HCT116 (cell line): ENCODE measurements at regions not wholly inside any gene's neighbourhood (a gene's known extent, or its start where the extent isn't known, plus 50 kb on each side); places are given as distances from the start of the nearest gene placed in this dataset.

Source experiments
- ATAC-seq: fragments of 200-7000 bp; cut with Tn5 transposase; 2 replicates; pipeline ENCODE4 v1.9.1; 2020; ENCODE audit warnings: mild to moderate bottlenecking, moderate library complexity
- BruUV-seq: library from RNA; stranded (reverse); fragments of 400-500 nt; replicated peaks from 2 replicates; lab custom pipeline; 2021; lab: Mats Ljungman, UMichigan
- CTCF ChIA-PET: fragments of 300-600 bp; sonication (Branson Sonifier 250); formaldehyde crosslinking; loops from one replicate; lab custom pipeline; 2021; ENCODE audit warnings: antibody characterized with exemption; lab: Charles Lee
- POLR2A ChIA-PET: fragments of 300-600, 350-600 bp; sonication (Branson Sonifier 250); formaldehyde crosslinking; loops from one replicate; lab custom pipeline; 2021; ENCODE audit warnings: antibody characterized with exemption; lab: Charles Lee
- RAD21 ChIA-PET, 2 experiments: fragments of 300-600 bp; sonication (Branson Sonifier 250); formaldehyde crosslinking; loops; one replicate each; lab custom pipeline; 2023; ENCODE audit warnings: low total read pairs in 2 of 2; ENCODE audit not compliant: uncharacterized antibody in 2 of 2, unreplicated experiment in 2 of 2, low non-redundant PET in 1 of 2; lab: Charles Lee
- DNase-seq: peaks from one replicate; pipeline ENCODE4 v3.0.0-alpha.2; 2010; ENCODE audit warnings: low read depth, low spot score
- H2AFZ ChIP-seq: fragments of 200-600 bp; shearing (Covaris generic), sonication (generic); 2 replicates; pipeline ENCODE4 v1.6.1; 2017; ENCODE audit warnings: low read depth, mixed run types, mixed read lengths, antibody characterized with exemption, low read length; ENCODE audit not compliant: poor library complexity, severe bottlenecking
- H3K27ac ChIP-seq: 2 replicates; pipeline ENCODE4 v1.5.1; 2012; ENCODE audit warnings: low read depth, low read length
- H3K27me3 ChIP-seq: fragments of 200-600 bp; sonication (generic); 2 replicates; pipeline ENCODE4 v1.6.1; 2016; ENCODE audit warnings: mixed run types, low read length, mixed read lengths; ENCODE audit not compliant: insufficient read depth
- H3K36me3 ChIP-seq, 2 experiments: fragments of 200-500 bp in 1 of 2; fragments of 200-600 bp in 1 of 2; sonication (Bioruptor generic) in 1 of 2; sonication (generic) in 1 of 2; 2 replicates each; pipeline versions ENCODE4 v1.5.1 to v1.6.1; 2014 to 2016; ENCODE audit warnings: low read length in 2 of 2, inconsistent platforms in 1 of 2, mixed read lengths in 1 of 2, mixed run types in 1 of 2; ENCODE audit not compliant: insufficient read depth in 2 of 2, control insufficient read depth in 1 of 2
- H3K4me1 ChIP-seq, 2 experiments: fragments of 200-600 bp in 1 of 2; sonication (generic) in 1 of 2; 2 replicates each; pipeline versions ENCODE4 v1.5.1 to v1.6.1; 2012 to 2017; ENCODE audit warnings: low read length in 2 of 2, inconsistent platforms in 1 of 2, mild to moderate bottlenecking in 1 of 2, mixed read lengths in 1 of 2, mixed run types in 1 of 2, moderate library complexity in 1 of 2; ENCODE audit not compliant: insufficient read depth in 2 of 2, control insufficient read depth in 1 of 2
- H3K4me2 ChIP-seq: fragments of 200-600 bp; sonication (generic); 2 replicates; pipeline ENCODE4 v1.6.1; 2017; ENCODE audit warnings: mixed run types, low read length, mixed read lengths
- H3K4me3 ChIP-seq, 2 experiments: fragments of 200-600 bp in 1 of 2; sonication (generic) in 1 of 2; replicated peaks in 1 of 2; 2 replicates each; pipeline ENCODE4 v1.5.1; 2011 to 2016; ENCODE audit warnings: low read length in 2 of 2, control low read depth in 1 of 2, low read depth in 1 of 2, mild to moderate bottlenecking in 1 of 2, mixed read lengths in 1 of 2, mixed run types in 1 of 2
- H3K79me2 ChIP-seq: fragments of 200-600 bp; sonication (generic); 2 replicates; pipeline ENCODE4 v1.6.1; 2017; ENCODE audit warnings: mild to moderate bottlenecking, mixed run types, low read length, moderate library complexity, mixed read lengths; ENCODE audit not compliant: insufficient read depth
- H3K9ac ChIP-seq: fragments of 200-600 bp; sonication (generic); 2 replicates; pipeline ENCODE4 v1.6.1; 2016; ENCODE audit warnings: low read length, mixed read lengths
- H3K9me2 ChIP-seq: fragments of 200-600 bp; sonication (generic), shearing (Covaris generic); 2 replicates; pipeline ENCODE4 v1.6.1; 2017; ENCODE audit warnings: mixed run types, mild to moderate bottlenecking, moderate library complexity; ENCODE audit not compliant: insufficient read depth
- H3K9me3 ChIP-seq, 2 experiments: fragments of 200-500 bp in 1 of 2; fragments of 200-600 bp in 1 of 2; sonication (Bioruptor generic) in 1 of 2; sonication (generic) in 1 of 2; 2 replicates each; pipeline ENCODE4 v1.6.1; 2014 to 2017; ENCODE audit warnings: low read length in 2 of 2, mixed read lengths in 2 of 2, inconsistent platforms in 1 of 2, low read depth in 1 of 2, mild to moderate bottlenecking in 1 of 2, mixed run types in 1 of 2, moderate library complexity in 1 of 2; ENCODE audit not compliant: control insufficient read depth in 1 of 2, insufficient read depth in 1 of 2
- H4K20me1 ChIP-seq: fragments of 200-600 bp; sonication (generic), shearing (Covaris generic); 2 replicates; pipeline ENCODE4 v1.6.1; 2017; ENCODE audit warnings: mixed run types, mild to moderate bottlenecking, moderate library complexity; ENCODE audit not compliant: insufficient read depth
- CBX3 ChIP-seq: IDR thresholded peaks from 2 replicates; pipeline ENCODE4 v1.6.1; 2012; ENCODE audit warnings: low read depth
- EGR1 ChIP-seq: IDR thresholded peaks from 2 replicates; pipeline ENCODE4 v1.6.1; 2012; ENCODE audit warnings: low read depth
- EZH2 ChIP-seq: fragments of 200-600 bp; sonication (generic); IDR thresholded peaks from 2 replicates; pipeline ENCODE4 v1.6.1; 2017; ENCODE audit warnings: antibody characterized with exemption, mixed run types
- EZH2phosphoT487 ChIP-seq: fragments of 200-600 bp; IDR thresholded peaks from 2 replicates; pipeline ENCODE4 v1.6.1; 2018; ENCODE audit warnings: antibody characterized with exemption, borderline replicate concordance
- FOSL1 ChIP-seq: IDR thresholded peaks from 2 replicates; pipeline ENCODE4 v1.6.1; 2012; ENCODE audit warnings: low read depth
- POLR2AphosphoS5 ChIP-seq: IDR thresholded peaks from 2 replicates; pipeline ENCODE4 v1.6.1; 2011; ENCODE audit warnings: mild to moderate bottlenecking, low read depth, low read length, moderate library complexity
- SP1 ChIP-seq: IDR thresholded peaks from 2 replicates; pipeline ENCODE4 v1.6.1; 2012; ENCODE audit warnings: low read depth
- TCF7L2 ChIP-seq: IDR thresholded peaks from 2 replicates; pipeline ENCODE4 v1.7.0; 2011; ENCODE audit warnings: borderline replicate concordance, inconsistent platforms; ENCODE audit not compliant: insufficient read depth, insufficient read length; ENCODE audit errors: extremely low read depth
- ZNF274 ChIP-seq: fragments of 200-500 bp; sonication (Bioruptor generic); IDR thresholded peaks from 2 replicates; pipeline ENCODE4 v1.6.1; 2014; ENCODE audit warnings: mild to moderate bottlenecking, low read depth, low read length, inconsistent platforms
- intact Hi-C: fragments of 100-400 bp; cut with micrococcal nuclease; formaldehyde crosslinking; loops from 2 replicates; pipeline ENCODE4 v1.10.0; 2022
- TF ChIP-seq, protein P1 (sequence below): IDR thresholded peaks from 2 replicates; pipeline ENCODE4 v1.6.1; 2011; ENCODE audit warnings: mild to moderate bottlenecking, low read length, moderate library complexity; ENCODE audit not compliant: insufficient replicate concordance; ENCODE audit errors: extremely low read depth
- TF ChIP-seq, protein P2 (sequence below): IDR thresholded peaks from 2 replicates; pipeline ENCODE4 v1.6.1; 2012; ENCODE audit warnings: low read depth
- TF ChIP-seq, protein P3 (sequence below), 3 experiments: fragments of 200-600 bp in 1 of 3; sonication (generic) in 1 of 3; IDR thresholded peaks in 2 of 3; conservative IDR thresholded peaks in 1 of 3; 2 replicates each; pipeline ENCODE4 v1.5.1; 2012 to 2017; ENCODE audit warnings: low read depth in 2 of 3, low read length in 2 of 3, antibody characterized with exemption in 1 of 3, borderline replicate concordance in 1 of 3, control low read depth in 1 of 3, mild to moderate bottlenecking in 1 of 3, mixed read lengths in 1 of 3, mixed run types in 1 of 3, moderate library complexity in 1 of 3; ENCODE audit not compliant: insufficient read depth in 1 of 3

DNA sequence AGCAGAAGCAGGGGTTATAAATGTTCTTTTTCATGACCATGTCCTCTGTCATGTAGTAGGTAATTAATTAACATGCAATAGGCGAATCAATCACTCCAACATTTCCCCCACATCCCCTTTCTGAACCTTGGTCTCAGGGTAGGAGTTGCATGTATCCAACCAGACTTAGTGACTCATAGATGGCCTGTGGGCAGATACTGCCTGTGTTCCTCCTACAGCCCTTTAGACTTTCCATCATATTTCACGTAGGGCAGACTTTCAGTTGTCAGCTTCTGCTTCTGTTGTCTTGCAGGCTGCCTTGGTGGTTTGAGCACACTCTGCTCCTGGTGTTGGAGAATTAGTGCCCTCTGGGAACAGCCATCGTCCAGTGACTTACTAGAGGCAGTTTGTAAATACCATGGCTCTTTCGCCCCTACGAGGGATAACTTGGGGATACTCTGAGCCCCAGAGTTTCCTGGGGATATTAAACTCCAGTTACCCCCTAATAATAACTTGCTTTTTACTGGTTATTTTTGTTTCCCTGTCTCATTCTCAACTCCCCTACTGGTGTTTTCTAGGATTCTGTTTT lies 244.4 kb downstream of the EDEM1 start:
- Histone ChIP-seq H3K9me3 (no peaks in the 10 kb centered on the region), H2AFZ (no peak overlapping the region), H3K36me3 (no peaks in the 10 kb centered on the region), H3K9ac (no peak overlapping the region), H3K27ac (no peak overlapping the region), H3K4me3 (no peak overlapping the region), H3K79me2 (no peaks in the 10 kb centered on the region), H3K9me2 (no peaks in the 10 kb centered on the region), H3K4me2 (no peak overlapping the region), H4K20me1 (no peaks in the 10 kb centered on the region), H3K27me3 (no peaks in the 10 kb centered on the region), H3K4me1 (no peaks in the 10 kb centered on the region)
- CTCF ChIA-PET: no interaction called here
- POLR2A ChIA-PET: no interaction called here
- ATAC-seq: no peak
- TF ChIP-seq CBX3: no peak
- TF ChIP-seq FOSL1: no peak
- no peak for TF ChIP-seq EZH2phosphoT487
- TF ChIP-seq EZH2: no peak
- TF ChIP-seq, protein P1, sequence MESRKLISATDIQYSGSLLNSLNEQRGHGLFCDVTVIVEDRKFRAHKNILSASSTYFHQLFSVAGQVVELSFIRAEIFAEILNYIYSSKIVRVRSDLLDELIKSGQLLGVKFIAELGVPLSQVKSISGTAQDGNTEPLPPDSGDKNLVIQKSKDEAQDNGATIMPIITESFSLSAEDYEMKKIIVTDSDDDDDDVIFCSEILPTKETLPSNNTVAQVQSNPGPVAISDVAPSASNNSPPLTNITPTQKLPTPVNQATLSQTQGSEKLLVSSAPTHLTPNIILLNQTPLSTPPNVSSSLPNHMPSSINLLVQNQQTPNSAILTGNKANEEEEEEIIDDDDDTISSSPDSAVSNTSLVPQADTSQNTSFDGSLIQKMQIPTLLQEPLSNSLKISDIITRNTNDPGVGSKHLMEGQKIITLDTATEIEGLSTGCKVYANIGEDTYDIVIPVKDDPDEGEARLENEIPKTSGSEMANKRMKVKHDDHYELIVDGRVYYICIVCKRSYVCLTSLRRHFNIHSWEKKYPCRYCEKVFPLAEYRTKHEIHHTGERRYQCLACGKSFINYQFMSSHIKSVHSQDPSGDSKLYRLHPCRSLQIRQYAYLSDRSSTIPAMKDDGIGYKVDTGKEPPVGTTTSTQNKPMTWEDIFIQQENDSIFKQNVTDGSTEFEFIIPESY: no peak
- intact Hi-C loops: no loop called here
- DNase-seq: no peak
- RAD21 ChIA-PET: no interaction called here
- BruUV-seq: no TSS peak

DNA sequence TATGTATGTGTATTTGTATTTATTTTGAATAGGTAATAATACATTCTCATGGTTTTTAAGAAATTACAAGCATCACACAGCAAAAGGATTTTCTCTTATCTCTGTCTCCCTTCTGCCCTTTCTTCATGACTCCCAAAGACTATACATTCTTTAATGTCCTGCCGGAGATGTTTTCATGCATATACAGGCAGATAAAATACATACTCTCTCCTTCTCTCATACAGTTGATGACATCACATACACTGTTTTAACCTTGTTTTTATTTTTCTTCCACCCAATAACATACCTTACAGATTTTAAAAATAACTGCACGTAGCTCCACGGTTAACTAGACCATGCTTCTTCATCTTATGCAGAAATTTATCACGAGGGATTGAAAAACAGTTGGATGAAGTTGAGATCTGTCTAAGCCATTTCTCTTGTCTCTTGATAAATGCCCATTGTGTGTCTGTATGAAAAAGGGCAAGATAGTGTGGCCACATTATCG lies 249.8 kb downstream of the EDEM1 start:
- H3K9me3 ChIP-seq: no peaks in the 10 kb centered on the region
- ChIA-PET RAD21 (no interaction called here), CTCF (no interaction called here), POLR2A (no interaction called here)
- BruUV-seq: no TSS peak
- H3K9ac ChIP-seq: no peak overlapping the region
- no peak overlapping the region for H3K27ac ChIP-seq
- ATAC-seq: no peak
- DNase-seq: no peak
- no peaks in the 10 kb centered on the region for H3K9me2 ChIP-seq
- H3K4me2 ChIP-seq: no peak overlapping the region
- H3K4me3 ChIP-seq: no peak overlapping the region
- H2AFZ ChIP-seq: no peak overlapping the region
- intact Hi-C loops: no loop called here
- no peaks in the 10 kb centered on the region for H3K36me3 ChIP-seq
- H3K79me2 ChIP-seq: no peaks in the 10 kb centered on the region
- H3K27me3 ChIP-seq: peaks cover 7% of the 10 kb centered on the region
- H4K20me1 ChIP-seq: no peaks in the 10 kb centered on the region
- no peaks in the 10 kb centered on the region for H3K4me1 ChIP-seq
- TF ChIP-seq EGR1 (no peak), FOSL1 (no peak), POLR2AphosphoS5 (no peak), TCF7L2 (no peak), SP1 (no peak), ZNF274 (no peak), EZH2phosphoT487 (no peak)
- TF ChIP-seq, protein P2, sequence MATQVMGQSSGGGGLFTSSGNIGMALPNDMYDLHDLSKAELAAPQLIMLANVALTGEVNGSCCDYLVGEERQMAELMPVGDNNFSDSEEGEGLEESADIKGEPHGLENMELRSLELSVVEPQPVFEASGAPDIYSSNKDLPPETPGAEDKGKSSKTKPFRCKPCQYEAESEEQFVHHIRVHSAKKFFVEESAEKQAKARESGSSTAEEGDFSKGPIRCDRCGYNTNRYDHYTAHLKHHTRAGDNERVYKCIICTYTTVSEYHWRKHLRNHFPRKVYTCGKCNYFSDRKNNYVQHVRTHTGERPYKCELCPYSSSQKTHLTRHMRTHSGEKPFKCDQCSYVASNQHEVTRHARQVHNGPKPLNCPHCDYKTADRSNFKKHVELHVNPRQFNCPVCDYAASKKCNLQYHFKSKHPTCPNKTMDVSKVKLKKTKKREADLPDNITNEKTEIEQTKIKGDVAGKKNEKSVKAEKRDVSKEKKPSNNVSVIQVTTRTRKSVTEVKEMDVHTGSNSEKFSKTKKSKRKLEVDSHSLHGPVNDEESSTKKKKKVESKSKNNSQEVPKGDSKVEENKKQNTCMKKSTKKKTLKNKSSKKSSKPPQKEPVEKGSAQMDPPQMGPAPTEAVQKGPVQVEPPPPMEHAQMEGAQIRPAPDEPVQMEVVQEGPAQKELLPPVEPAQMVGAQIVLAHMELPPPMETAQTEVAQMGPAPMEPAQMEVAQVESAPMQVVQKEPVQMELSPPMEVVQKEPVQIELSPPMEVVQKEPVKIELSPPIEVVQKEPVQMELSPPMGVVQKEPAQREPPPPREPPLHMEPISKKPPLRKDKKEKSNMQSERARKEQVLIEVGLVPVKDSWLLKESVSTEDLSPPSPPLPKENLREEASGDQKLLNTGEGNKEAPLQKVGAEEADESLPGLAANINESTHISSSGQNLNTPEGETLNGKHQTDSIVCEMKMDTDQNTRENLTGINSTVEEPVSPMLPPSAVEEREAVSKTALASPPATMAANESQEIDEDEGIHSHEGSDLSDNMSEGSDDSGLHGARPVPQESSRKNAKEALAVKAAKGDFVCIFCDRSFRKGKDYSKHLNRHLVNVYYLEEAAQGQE: no peak
- TF ChIP-seq, protein P3, sequence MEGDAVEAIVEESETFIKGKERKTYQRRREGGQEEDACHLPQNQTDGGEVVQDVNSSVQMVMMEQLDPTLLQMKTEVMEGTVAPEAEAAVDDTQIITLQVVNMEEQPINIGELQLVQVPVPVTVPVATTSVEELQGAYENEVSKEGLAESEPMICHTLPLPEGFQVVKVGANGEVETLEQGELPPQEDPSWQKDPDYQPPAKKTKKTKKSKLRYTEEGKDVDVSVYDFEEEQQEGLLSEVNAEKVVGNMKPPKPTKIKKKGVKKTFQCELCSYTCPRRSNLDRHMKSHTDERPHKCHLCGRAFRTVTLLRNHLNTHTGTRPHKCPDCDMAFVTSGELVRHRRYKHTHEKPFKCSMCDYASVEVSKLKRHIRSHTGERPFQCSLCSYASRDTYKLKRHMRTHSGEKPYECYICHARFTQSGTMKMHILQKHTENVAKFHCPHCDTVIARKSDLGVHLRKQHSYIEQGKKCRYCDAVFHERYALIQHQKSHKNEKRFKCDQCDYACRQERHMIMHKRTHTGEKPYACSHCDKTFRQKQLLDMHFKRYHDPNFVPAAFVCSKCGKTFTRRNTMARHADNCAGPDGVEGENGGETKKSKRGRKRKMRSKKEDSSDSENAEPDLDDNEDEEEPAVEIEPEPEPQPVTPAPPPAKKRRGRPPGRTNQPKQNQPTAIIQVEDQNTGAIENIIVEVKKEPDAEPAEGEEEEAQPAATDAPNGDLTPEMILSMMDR (IDR thresholded peaks at IDR 0.05 in 2 of 3, conservative IDR thresholded peaks at IDR 0.05 in 1 of 3; ENCODE audit: borderline replicate concordance in 1 of 3, insufficient read depth in 1 of 3, low read depth in 2 of 3, low read length in 2 of 3): no peak
